ENCODE measurements at regions not wholly inside any gene's neighbourhood (a gene's known extent, or its start where the extent isn't known, plus 50 kb on each side); places are given as distances from the start of the nearest gene placed in this dataset.

GRCh38 chr22:47474895-47475294 is 712.4 kb downstream of the TBC1D22A start:
- no peak for DNase-seq (ENCODE audit: extremely low read depth in 1 of 2, low read depth in 1 of 2)

GRCh38 chr22:47474464-47474863 is 712.0 kb downstream of the TBC1D22A start:
- DNase-seq (ENCODE audit: extremely low read depth in 1 of 2, low read depth in 1 of 2) = no peak

GRCh38 chr22:47472636-47473035 is 710.2 kb downstream of the TBC1D22A start:
- DNase-seq (ENCODE audit: extremely low read depth in 1 of 2, low read depth in 1 of 2) = no peak

- DNase-seq (ENCODE audit: extremely low read depth in 1 of 2, low read depth in 1 of 2) = no peak
Measured at GRCh38 chr22:47471406-47471805, 709.0 kb downstream of the TBC1D22A start.

DNA sequence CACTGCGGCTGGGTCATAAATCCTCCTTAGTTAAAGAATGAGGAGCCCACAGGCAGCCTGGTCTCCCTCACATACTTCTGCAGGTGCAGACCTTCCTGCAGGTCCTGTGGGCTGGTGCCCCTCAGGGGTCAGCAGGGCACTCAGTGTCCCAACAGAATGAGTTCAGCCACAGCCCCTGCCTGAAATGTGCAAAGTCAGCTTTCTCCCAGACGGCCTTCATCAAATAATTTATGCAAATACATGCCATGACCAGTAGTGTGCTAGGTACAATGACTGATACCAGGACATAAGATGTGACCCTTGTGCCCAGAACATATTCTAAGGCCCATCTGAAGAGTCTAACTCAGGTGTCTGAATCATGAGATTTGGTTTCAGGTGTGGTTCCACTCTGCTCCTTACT is 703.4 kb downstream of the TBC1D22A start:
- no peak for DNase-seq (ENCODE audit: extremely low read depth in 1 of 2, low read depth in 1 of 2)

DNA sequence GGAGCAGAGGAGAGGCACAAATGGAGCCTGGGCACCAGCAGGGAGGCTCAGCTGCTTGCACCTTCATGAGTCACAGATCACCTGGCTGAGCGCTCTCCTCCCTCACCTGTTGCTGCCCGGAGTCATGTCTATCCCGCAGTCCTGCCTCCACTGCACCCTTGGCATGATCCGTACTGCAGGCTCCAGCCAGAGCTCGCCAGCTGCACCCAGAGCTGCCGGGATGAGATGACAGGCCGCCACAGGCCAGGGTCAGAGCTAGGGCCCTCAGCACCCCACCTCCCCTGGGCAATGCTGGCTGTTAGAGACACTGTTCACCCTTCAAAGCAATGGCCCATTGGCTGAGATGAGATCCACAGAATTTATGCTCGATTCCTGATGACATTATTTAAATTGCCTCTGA is 702.8 kb downstream of the TBC1D22A start:
- no peak for DNase-seq (ENCODE audit: extremely low read depth in 1 of 2, low read depth in 1 of 2)

GRCh38 chr22:47463220-47463619 is 700.8 kb downstream of the TBC1D22A start:
- no peak for DNase-seq (ENCODE audit: extremely low read depth in 1 of 2, low read depth in 1 of 2)

DNA sequence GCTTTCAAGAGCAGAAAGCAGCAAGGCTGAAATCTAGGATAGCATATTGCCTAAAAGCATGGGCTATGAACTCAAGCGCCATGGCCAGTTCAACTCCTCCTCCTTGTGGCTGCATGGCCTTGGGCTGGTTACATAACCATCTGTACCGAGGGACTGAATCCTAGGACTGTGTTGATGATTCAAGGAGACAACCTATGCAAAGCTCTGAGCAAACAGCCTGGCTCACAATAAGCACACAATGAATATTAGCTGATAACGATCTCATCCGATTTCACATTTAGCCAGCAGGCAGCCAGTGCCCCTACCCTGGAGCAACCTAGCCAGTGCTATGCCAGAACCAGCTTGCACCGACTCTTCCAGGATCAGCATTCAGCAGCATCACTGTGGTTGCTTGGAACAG is 698.4 kb downstream of the TBC1D22A start:
- DNase-seq (ENCODE audit: extremely low read depth in 1 of 2, low read depth in 1 of 2) = no peak

GRCh38 chr22:47460176-47460575 is 697.7 kb downstream of the TBC1D22A start:
- DNase-seq (ENCODE audit: extremely low read depth in 1 of 2, low read depth in 1 of 2) = no peak

GRCh38 chr22:47458348-47458747 is 695.9 kb downstream of the TBC1D22A start:
- DNase-seq (ENCODE audit: extremely low read depth in 1 of 2, low read depth in 1 of 2) = no peak

- DNase-seq (ENCODE audit: extremely low read depth in 1 of 2, low read depth in 1 of 2) = no peak
Measured at GRCh38 chr22:47457509-47458300, 695.3 kb downstream of the TBC1D22A start.

GRCh38 chr22:47457021-47457420 is 694.6 kb downstream of the TBC1D22A start:
- no peak for DNase-seq (ENCODE audit: extremely low read depth in 1 of 2, low read depth in 1 of 2)

GRCh38 chr22:47456031-47456430 is 693.6 kb downstream of the TBC1D22A start:
- no peak for DNase-seq (ENCODE audit: extremely low read depth in 1 of 2, low read depth in 1 of 2)

GRCh38 chr22:47453049-47453448 is 690.6 kb downstream of the TBC1D22A start:
- no peak for DNase-seq (ENCODE audit: extremely low read depth in 1 of 2, low read depth in 1 of 2)

- no peak for DNase-seq (ENCODE audit: extremely low read depth in 1 of 2, low read depth in 1 of 2)
Measured at GRCh38 chr22:47452184-47452583, 689.7 kb downstream of the TBC1D22A start.

GRCh38 chr22:47450876-47451475 is 688.5 kb downstream of the TBC1D22A start:
- DNase-seq (ENCODE audit: extremely low read depth in 1 of 2, low read depth in 1 of 2) = no peak

DNA sequence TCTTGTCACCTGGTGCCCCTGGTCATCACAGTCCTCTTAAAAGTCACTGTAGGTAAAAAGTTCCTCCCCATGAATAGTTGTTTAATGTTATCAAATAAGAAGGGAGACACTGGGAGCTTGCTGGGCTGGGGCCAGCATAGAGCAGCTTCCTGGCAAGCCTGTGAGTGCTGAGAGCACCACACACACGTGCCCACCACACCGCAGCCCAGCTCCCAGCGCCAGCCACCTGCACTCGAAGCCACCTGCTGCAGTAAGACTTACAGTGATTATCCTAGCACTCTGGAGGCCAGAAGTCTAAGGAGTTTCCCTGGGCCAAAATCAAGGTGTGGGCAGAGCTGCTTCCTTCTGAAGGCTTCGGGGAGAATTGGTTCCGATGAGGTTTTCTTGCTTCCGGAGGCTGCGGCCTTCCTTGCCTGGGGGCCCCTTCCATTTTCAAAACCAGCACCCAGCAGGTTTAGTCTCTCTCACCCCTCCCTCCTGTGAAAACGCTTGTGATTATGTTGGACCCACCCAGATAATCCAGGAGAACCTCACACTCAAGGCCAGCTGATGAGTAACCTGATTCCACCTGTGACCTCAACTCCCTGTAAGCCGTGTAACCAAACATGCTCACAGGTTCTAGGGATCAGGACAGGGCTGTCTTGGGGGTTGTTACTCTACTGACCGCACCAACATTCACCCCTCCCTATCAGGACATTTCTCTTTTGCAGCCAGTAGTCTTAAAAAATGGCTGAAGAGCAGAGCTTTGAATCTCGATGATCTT is 687.2 kb downstream of the TBC1D22A start:
- DNase-seq (ENCODE audit: extremely low read depth in 1 of 2, low read depth in 1 of 2) = no peak

- no peak for DNase-seq (ENCODE audit: extremely low read depth in 1 of 2, low read depth in 1 of 2)
Measured at GRCh38 chr22:47448231-47449223, 686.1 kb downstream of the TBC1D22A start.

DNA sequence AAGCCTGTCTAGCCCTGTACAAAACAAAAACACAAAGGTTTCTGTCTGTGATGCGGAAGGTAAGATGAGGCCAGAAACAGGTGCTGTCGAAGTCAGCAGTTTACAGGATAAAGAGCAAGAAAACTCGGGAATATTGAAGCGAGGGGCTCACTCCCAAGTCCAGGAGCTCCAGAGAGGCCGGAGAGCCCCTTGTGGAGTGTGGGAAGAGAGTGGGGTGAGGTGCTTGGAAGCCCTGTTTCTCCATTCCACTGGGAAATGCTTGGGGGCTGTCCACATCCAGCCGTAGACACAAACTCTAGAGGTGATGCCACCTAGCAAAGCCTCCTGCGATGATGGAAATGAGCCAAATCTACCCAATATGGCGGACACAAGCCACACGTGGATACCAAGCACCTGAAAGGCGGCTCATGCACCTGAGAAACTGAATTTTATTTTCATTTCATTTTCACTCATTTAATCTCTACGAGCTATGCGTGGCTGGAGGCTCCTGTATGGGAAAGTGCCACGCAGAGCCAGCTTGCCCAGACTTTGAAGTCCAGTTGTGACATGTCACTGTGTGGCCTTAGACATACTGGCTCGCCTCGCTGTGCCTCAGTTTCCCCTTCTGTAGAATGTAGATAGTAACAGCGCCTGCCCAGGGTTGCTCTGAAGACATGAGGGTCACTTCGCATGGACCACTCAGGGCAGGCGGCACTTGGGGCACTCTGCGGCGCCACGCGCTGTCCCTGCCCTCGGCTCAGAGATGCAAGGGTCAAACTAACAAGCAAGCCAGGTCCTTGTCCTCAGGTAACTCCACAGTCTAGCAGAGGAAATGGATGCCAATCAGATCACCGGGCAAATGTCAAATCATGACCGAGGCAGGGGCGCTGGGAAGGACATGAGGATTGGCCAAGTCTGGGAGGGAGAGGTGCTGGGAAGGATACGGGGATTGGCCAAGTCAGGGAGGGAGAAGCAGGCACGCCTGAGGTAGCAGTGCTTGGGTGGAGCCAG is 684.7 kb downstream of the TBC1D22A start:
- no peak for DNase-seq (ENCODE audit: extremely low read depth in 1 of 2, low read depth in 1 of 2)
